ENCODE measurements at regions not wholly inside any gene's neighbourhood (a gene's known extent, or its start where the extent isn't known, plus 50 kb on each side); places are given as distances from the start of the nearest gene placed in this dataset.

- Histone ChIP-seq H2AFZ (ENCODE audit: low read length) (no peak overlapping the region), H3K9ac (ENCODE audit: low read length) (no peak overlapping the region), H3K27ac (ENCODE audit: low read length) (no peak overlapping the region), H3K27me3 (ENCODE audit: low read length) (no peaks in the 10 kb centered on the region), H3K4me2 (ENCODE audit: low read length) (no peak overlapping the region), H3K79me2 (ENCODE audit: low read length) (no peaks in the 10 kb centered on the region), H3K9me3 (ENCODE audit: low read length) (0 out of 2 replicates have a peak, but pooled peaks cover 4% of the 10 kb centered on the region), H3F3A (ENCODE audit: low read length, unreplicated experiment) (no peaks in the 10 kb centered on the region), H3K4me1 (ENCODE audit: insufficient read depth, low read length) (no peaks in the 10 kb centered on the region), H4K20me1 (ENCODE audit: low read length) (no peaks in the 10 kb centered on the region), H3K9me2 (replicated peaks; ENCODE audit: low read length) (no peaks in the 10 kb centered on the region), H3K36me3 (ENCODE audit: low read depth, low read length) (no peaks in the 10 kb centered on the region), H3K4me3 (ENCODE audit: low read length) (no peak overlapping the region)
- no TSS peak for BruUV-seq (replicated peaks)
- ChIA-PET CTCF (no interaction called here), POLR2A (ENCODE audit: unreplicated experiment) (no interaction called here)
- intact Hi-C loops (cut with micrococcal nuclease), result no loop called here
- TF ChIP-seq EZH2 (IDR thresholded peaks at IDR 0.05; ENCODE audit: low read length, unreplicated experiment) (no peak), EZH2phosphoT487 (IDR thresholded peaks at IDR 0.05; ENCODE audit: borderline replicate concordance, low read length) (no peak), CTCF (conservative IDR thresholded peaks at IDR 0.05; ENCODE audit: low read depth, low read length) (no peak)
- ATAC-seq, result no peak
- DNase-seq, result no peak
Measured at GRCh38 chr11:114876234-114876633, 197.9 kb downstream of the NXPE2 start.

GRCh38 chr11:114877976-114878375 is 199.6 kb downstream of the NXPE2 start:
- no peaks in the 10 kb centered on the region for H3K79me2 ChIP-seq (ENCODE audit: low read length)
- ChIA-PET CTCF (no interaction called here), POLR2A (ENCODE audit: unreplicated experiment) (no interaction called here)
- no peak overlapping the region for H3K4me2 ChIP-seq (ENCODE audit: low read length)
- DNase-seq, result no peak
- intact Hi-C loops (cut with micrococcal nuclease), result no loop called here
- no peaks in the 10 kb centered on the region for H4K20me1 ChIP-seq (ENCODE audit: low read length)
- TF ChIP-seq EZH2phosphoT487 (IDR thresholded peaks at IDR 0.05; ENCODE audit: borderline replicate concordance, low read length) (no peak), EZH2 (IDR thresholded peaks at IDR 0.05; ENCODE audit: low read length, unreplicated experiment) (no peak), CTCF (conservative IDR thresholded peaks at IDR 0.05; ENCODE audit: low read depth, low read length) (no peak)
- H3K9me2 ChIP-seq (replicated peaks; ENCODE audit: low read length), result no peaks in the 10 kb centered on the region
- H3K4me3 ChIP-seq (ENCODE audit: low read length), result no peak overlapping the region
- BruUV-seq (replicated peaks), result no TSS peak
- 0 out of 2 replicates have a peak, but pooled peaks cover 4% of the 10 kb centered on the region for H3K9me3 ChIP-seq (ENCODE audit: low read length)
- H3F3A ChIP-seq (ENCODE audit: low read length, unreplicated experiment), result no peaks in the 10 kb centered on the region
- no peak overlapping the region for H3K9ac ChIP-seq (ENCODE audit: low read length)
- H3K27me3 ChIP-seq (ENCODE audit: low read length), result no peaks in the 10 kb centered on the region
- no peak overlapping the region for H2AFZ ChIP-seq (ENCODE audit: low read length)
- no peaks in the 10 kb centered on the region for H3K36me3 ChIP-seq (ENCODE audit: low read depth, low read length)
- no peaks in the 10 kb centered on the region for H3K4me1 ChIP-seq (ENCODE audit: insufficient read depth, low read length)
- ATAC-seq, result no peak
- no peak overlapping the region for H3K27ac ChIP-seq (ENCODE audit: low read length)

- CTCF ChIA-PET, result no interaction called here
Measured at GRCh38 chr11:114880442-114880841, 202.1 kb downstream of the NXPE2 start.

More at GRCh38 chr11:114880442-114880841, 202.1 kb downstream of the NXPE2 start:
- no peaks in the 10 kb centered on the region for H3K36me3 ChIP-seq (ENCODE audit: low read depth, low read length)
- no peak overlapping the region for H3K4me2 ChIP-seq (ENCODE audit: low read length)
- no peak for TF ChIP-seq CTCF (conservative IDR thresholded peaks at IDR 0.05; ENCODE audit: low read depth, low read length)
- TF ChIP-seq EZH2phosphoT487 (IDR thresholded peaks at IDR 0.05; ENCODE audit: borderline replicate concordance, low read length), result no peak
- no peak for TF ChIP-seq EZH2 (IDR thresholded peaks at IDR 0.05; ENCODE audit: low read length, unreplicated experiment)
- no peaks in the 10 kb centered on the region for H3F3A ChIP-seq (ENCODE audit: low read length, unreplicated experiment)
- no peaks in the 10 kb centered on the region for H3K4me1 ChIP-seq (ENCODE audit: insufficient read depth, low read length)
- H3K9me2 ChIP-seq (replicated peaks; ENCODE audit: low read length), result no peaks in the 10 kb centered on the region
- H3K4me3 ChIP-seq (ENCODE audit: low read length), result no peak overlapping the region
- ATAC-seq, result no peak
- H4K20me1 ChIP-seq (ENCODE audit: low read length), result no peaks in the 10 kb centered on the region
- no peak for DNase-seq
- no peaks in the 10 kb centered on the region for H3K79me2 ChIP-seq (ENCODE audit: low read length)
- H3K9ac ChIP-seq (ENCODE audit: low read length), result no peak overlapping the region
- POLR2A ChIA-PET (ENCODE audit: unreplicated experiment), result no interaction called here
- H2AFZ ChIP-seq (ENCODE audit: low read length), result no peak overlapping the region
- H3K9me3 ChIP-seq (ENCODE audit: low read length), result 0 out of 2 replicates have a peak, but pooled peaks cover 10% of the 10 kb centered on the region
- no peak overlapping the region for H3K27ac ChIP-seq (ENCODE audit: low read length)
- H3K27me3 ChIP-seq (ENCODE audit: low read length), result no peaks in the 10 kb centered on the region
- no TSS peak for BruUV-seq (replicated peaks)
- intact Hi-C loops (cut with micrococcal nuclease), result no loop called here

Measured in PC-3 (cell line).